B cell (primary cell): ENCODE measurements at regions not wholly inside any gene's neighbourhood (a gene's known extent, or its start where the extent isn't known, plus 50 kb on each side); places are given as distances from the start of the nearest gene placed in this dataset.

Experiments used
- ATAC-seq: fragments of 200-7000 bp; cut with Tn5 transposase; one replicate; pipeline ENCODE4 v1.10.0; 2021; ENCODE audit warnings: low read depth, mild to moderate bottlenecking, moderate number of reproducible peaks, moderate library complexity
- CTCF ChIA-PET: fragments of 350-600 bp; sonication (Branson Sonifier 250); formaldehyde crosslinking; loops from one replicate; lab custom pipeline; 2021; ENCODE audit warnings: antibody characterized with exemption, inconsistent platforms; lab: Charles Lee
- POLR2A ChIA-PET: fragments of 350-600 bp; sonication (Branson Sonifier 250); formaldehyde crosslinking; loops from one replicate; lab custom pipeline; 2021; ENCODE audit warnings: antibody characterized with exemption; lab: Charles Lee
- DNase-seq: peaks from one replicate; pipeline ENCODE4 v3.0.0; 2013
- H2AFZ ChIP-seq: 2 replicates; pipeline ENCODE4 v1.6.1; 2012; ENCODE audit warnings: mild to moderate bottlenecking, low read depth, low read length; ENCODE audit not compliant: insufficient read depth, poor library complexity, severe bottlenecking
- H3K27ac ChIP-seq, 2 donors: 1 replicate in 1 of 2; 2 replicates in 1 of 2; pipeline ENCODE4 v1.5.1; 2012 to 2013; ENCODE audit warnings: low read length in 2 of 2, mild to moderate bottlenecking in 2 of 2, moderate library complexity in 1 of 2
- H3K27me3 ChIP-seq, 4 experiments: fragments of 200-600 bp in 1 of 4; sonication (generic) in 1 of 4; replicated peaks in 1 of 4; 1 replicate in 2 of 4; 2 replicates in 2 of 4; pipeline versions ENCODE4 v1.6.1 to v1.7.0; 2013 to 2016; ENCODE audit warnings: low read length in 3 of 4, mild to moderate bottlenecking in 2 of 4, mixed read lengths in 1 of 4, moderate library complexity in 1 of 4; ENCODE audit not compliant: insufficient read depth in 4 of 4, control insufficient read depth in 3 of 4; ENCODE audit errors: control extremely low read depth in 1 of 4
- H3K36me3 ChIP-seq, 2 experiments: replicated peaks in 1 of 2; 1 replicate in 1 of 2; 2 replicates in 1 of 2; pipeline versions ENCODE4 v1.6.1 to v1.7.1; 2013; ENCODE audit warnings: low read length in 1 of 2; ENCODE audit not compliant: insufficient read depth in 2 of 2, control insufficient read depth in 1 of 2; ENCODE audit errors: control extremely low read depth in 1 of 2, extremely low read depth in 1 of 2
- H3K4me1 ChIP-seq, 2 donors: fragments of 200-600 bp in 1 of 2; sonication (generic) in 1 of 2; 1 replicate in 1 of 2; 2 replicates in 1 of 2; pipeline versions ENCODE4 v1.5.1 to v1.6.1; 2013 to 2017; ENCODE audit warnings: low read length in 2 of 2; ENCODE audit not compliant: control insufficient read depth in 2 of 2, insufficient read depth in 2 of 2
- H3K4me2 ChIP-seq: replicated peaks from 2 replicates; pipeline ENCODE3; 2012; ENCODE audit warnings: mild to moderate bottlenecking, low read depth, low read length; ENCODE audit not compliant: poor library complexity, severe bottlenecking
- H3K4me3 ChIP-seq, 5 experiments: fragments of 200-600 bp in 1 of 5; sonication (generic) in 1 of 5; 1 replicate in 3 of 5; 2 replicates in 2 of 5; pipeline versions ENCODE4 v1.5.1 to v1.7.0; 2011 to 2016; ENCODE audit warnings: low read length in 4 of 5, mild to moderate bottlenecking in 4 of 5, low read depth in 2 of 5, control low read depth in 1 of 5, moderate library complexity in 1 of 5; ENCODE audit not compliant: insufficient read depth in 1 of 5; ENCODE audit errors: control extremely low read depth in 1 of 5, extremely low read depth in 1 of 5
- H3K79me2 ChIP-seq: fragments of 200-600 bp; sonication (generic); one replicate; pipeline ENCODE4 v1.6.0; 2016; ENCODE audit warnings: low read length; ENCODE audit not compliant: control insufficient read depth, insufficient read depth
- H3K9ac ChIP-seq: fragments of 200-600 bp; sonication (generic); 2 replicates; pipeline ENCODE4 v1.6.1; 2017; ENCODE audit warnings: mild to moderate bottlenecking, low read length, moderate library complexity
- H3K9me3 ChIP-seq, 3 donors: one replicate each; pipeline versions ENCODE4 v1.6.1 to v1.7.1; 2013; ENCODE audit warnings: low read length in 2 of 3; ENCODE audit not compliant: control insufficient read depth in 2 of 3, insufficient read depth in 1 of 3; ENCODE audit errors: control extremely low read depth in 1 of 3
- H4K20me1 ChIP-seq: 2 replicates; pipeline ENCODE4 v1.6.0; 2012; ENCODE audit warnings: mild to moderate bottlenecking, low read length; ENCODE audit not compliant: insufficient read depth, control insufficient read depth, poor library complexity, severe bottlenecking
- H3K27ac Mint-ChIP-seq: one replicate; pipeline ENCODE4 v1.8.0; 2021; ENCODE audit warnings: mixed read lengths
- H3K27me3 Mint-ChIP-seq: one replicate; pipeline ENCODE4 v1.8.0; 2021; ENCODE audit warnings: mixed read lengths
- H3K4me1 Mint-ChIP-seq: one replicate; pipeline ENCODE4 v1.8.0; 2021; ENCODE audit warnings: mixed read lengths
- H3K4me3 Mint-ChIP-seq: one replicate; pipeline ENCODE4 v1.8.0; 2021; ENCODE audit warnings: mixed read lengths
- H3K9me3 Mint-ChIP-seq: one replicate; pipeline ENCODE4 v1.8.0; 2022; ENCODE audit warnings: mixed read lengths; ENCODE audit not compliant: insufficient read depth
- CTCF ChIP-seq: fragments of 200-600 bp; IDR thresholded peaks from one replicate; pipeline ENCODE4 v1.8.0; 2022; ENCODE audit warnings: antibody characterized with exemption, mild to moderate bottlenecking
- EZH2 ChIP-seq: IDR thresholded peaks from 2 replicates; pipeline ENCODE4 v1.6.1; 2012; ENCODE audit warnings: borderline replicate concordance, low read depth, mild to moderate bottlenecking, moderate library complexity, low read length; ENCODE audit not compliant: insufficient read depth, poor library complexity, severe bottlenecking
- WGBS: methylation state at CpG from one replicate; pipeline ENCODE4 v1.1.5; 2013; ENCODE audit warnings: missing lambda C conversion rate; ENCODE audit not compliant: insufficient coverage; 5-methylcytosine and 5-hydroxymethylcytosine counted together
- intact Hi-C: fragments of 100-400 bp; cut with micrococcal nuclease; formaldehyde crosslinking; loops from one replicate; pipeline ENCODE4 v1.10.0; 2022

DNA sequence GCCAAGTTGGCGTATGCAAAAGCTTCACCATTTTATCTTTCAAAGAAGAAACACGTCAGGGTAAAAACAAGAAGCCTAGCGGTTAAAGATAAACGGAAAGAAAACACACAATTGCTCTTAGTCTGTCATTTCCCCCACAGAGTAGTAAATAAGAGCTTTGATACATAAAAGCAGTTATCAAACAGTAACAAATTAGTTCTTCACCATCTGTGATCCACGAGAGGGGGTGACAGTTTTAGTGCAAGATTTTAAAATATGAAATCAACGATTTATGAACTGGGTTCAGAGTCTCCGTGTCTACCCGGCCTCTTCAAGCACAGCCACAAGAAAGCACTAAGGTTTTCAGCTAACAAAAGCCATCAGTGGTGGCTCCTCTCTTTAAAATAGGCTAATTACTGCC lies 703.9 kb upstream of the ID2 start:
- H3K27ac Mint-ChIP-seq, result no peak overlapping the region
- H3K4me3 ChIP-seq, result no peak overlapping the region
- 96% methylated on average over 3 of the region's 8 CpGs for WGBS

DNA sequence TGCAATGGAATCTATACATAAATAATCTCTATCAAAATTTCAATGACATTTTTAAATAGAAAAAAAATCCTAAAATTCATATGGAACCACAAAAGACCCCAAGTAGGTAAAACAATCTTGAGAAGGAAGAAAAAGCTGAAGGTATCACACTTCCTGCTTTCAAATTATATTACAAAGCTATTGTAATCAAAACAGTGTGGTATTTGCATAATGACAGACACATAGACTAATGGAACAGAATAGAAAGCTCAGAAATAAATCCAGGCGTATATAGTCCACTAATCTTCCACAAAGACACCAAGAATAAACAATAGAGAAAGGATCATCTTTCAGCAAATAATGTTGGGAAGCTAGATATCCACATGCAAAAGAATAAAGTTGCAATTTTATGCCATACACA lies 699.8 kb upstream of the ID2 start:
- ATAC-seq (no peak), DNase-seq (no peak)
- ChIA-PET CTCF (no interaction called here), POLR2A (no interaction called here)
- Histone ChIP-seq H3K4me1 (no peaks in the 10 kb centered on the region), H4K20me1 (no peaks in the 10 kb centered on the region), H3K9me3 (peaks cover 0 to 3% (median 0%) of the 10 kb centered on the region in 3 donors), H3K27me3 (peaks cover 0 to 1% (median 0%) of the 10 kb centered on the region in 4 experiments), H3K9ac (no peak overlapping the region), H2AFZ (no peak overlapping the region), H3K27ac (no peak overlapping the region), H3K4me2 (no peak overlapping the region), H3K36me3 (no peaks in the 10 kb centered on the region), H3K79me2 (no peaks in the 10 kb centered on the region), H3K4me3 (no peak overlapping the region)
- H3K27ac Mint-ChIP-seq, result no peak overlapping the region
- no peak overlapping the region for H3K4me3 Mint-ChIP-seq
- H3K4me1 Mint-ChIP-seq, result no peaks in the 10 kb centered on the region
- TF ChIP-seq EZH2 (no peak), CTCF (no peak)
- peaks cover 3% of the 10 kb centered on the region for H3K27me3 Mint-ChIP-seq
- WGBS, result no CpG with 5 or more reads among the region's 1 CpG
- intact Hi-C loops, result no loop called here
- peaks cover 2% of the 10 kb centered on the region for H3K9me3 Mint-ChIP-seq

More for the DNA sequence above, 703.9 kb upstream of the ID2 start:
- no peak overlapping the region for H3K4me3 Mint-ChIP-seq
- TF ChIP-seq CTCF, result no peak
- TF ChIP-seq EZH2, result no peak
- intact Hi-C loops, result no loop called here
- Histone ChIP-seq H3K79me2 (no peaks in the 10 kb centered on the region), H3K36me3 (no peaks in the 10 kb centered on the region), H3K9me3 (peaks cover 0 to 3% (median 0%) of the 10 kb centered on the region in 3 donors), H3K4me2 (no peak overlapping the region), H3K9ac (no peak overlapping the region), H2AFZ (no peak overlapping the region), H3K27me3 (peaks cover 0 to 2% (median 0%) of the 10 kb centered on the region in 4 experiments), H4K20me1 (no peaks in the 10 kb centered on the region), H3K4me1 (no peaks in the 10 kb centered on the region), H3K27ac (no peak overlapping the region)
- peaks cover 13% of the 10 kb centered on the region for H3K27me3 Mint-ChIP-seq
- H3K4me1 Mint-ChIP-seq, result no peaks in the 10 kb centered on the region
- DNase-seq (no peak), ATAC-seq (no peak)
- ChIA-PET CTCF (no interaction called here), POLR2A (no interaction called here)
- H3K9me3 Mint-ChIP-seq, result peaks cover 2% of the 10 kb centered on the region
